Fibroblast of lung (primary cell): ENCODE measurements at regions not wholly inside any gene's neighbourhood (a gene's known extent, or its start where the extent isn't known, plus 50 kb on each side); places are given as distances from the start of the nearest gene placed in this dataset.

Experiments used
- EZH2 ChIP-seq: IDR thresholded peaks from 2 replicates; pipeline ENCODE4 v1.5.1; 2012; ENCODE audit warnings: low read length, control low read depth, mild to moderate bottlenecking; ENCODE audit errors: missing control alignments
- TF ChIP-seq, protein P1 (sequence below), 2 donors: IDR thresholded peaks in 1 of 2; conservative IDR thresholded peaks in 1 of 2; 1 replicate in 1 of 2; 2 replicates in 1 of 2; pipeline ENCODE4 v1.5.1; 2011 to 2012; ENCODE audit warnings: low read length in 2 of 2, control low read depth in 1 of 2, inconsistent platforms in 1 of 2, low read depth in 1 of 2, mild to moderate bottlenecking in 1 of 2

DNA sequence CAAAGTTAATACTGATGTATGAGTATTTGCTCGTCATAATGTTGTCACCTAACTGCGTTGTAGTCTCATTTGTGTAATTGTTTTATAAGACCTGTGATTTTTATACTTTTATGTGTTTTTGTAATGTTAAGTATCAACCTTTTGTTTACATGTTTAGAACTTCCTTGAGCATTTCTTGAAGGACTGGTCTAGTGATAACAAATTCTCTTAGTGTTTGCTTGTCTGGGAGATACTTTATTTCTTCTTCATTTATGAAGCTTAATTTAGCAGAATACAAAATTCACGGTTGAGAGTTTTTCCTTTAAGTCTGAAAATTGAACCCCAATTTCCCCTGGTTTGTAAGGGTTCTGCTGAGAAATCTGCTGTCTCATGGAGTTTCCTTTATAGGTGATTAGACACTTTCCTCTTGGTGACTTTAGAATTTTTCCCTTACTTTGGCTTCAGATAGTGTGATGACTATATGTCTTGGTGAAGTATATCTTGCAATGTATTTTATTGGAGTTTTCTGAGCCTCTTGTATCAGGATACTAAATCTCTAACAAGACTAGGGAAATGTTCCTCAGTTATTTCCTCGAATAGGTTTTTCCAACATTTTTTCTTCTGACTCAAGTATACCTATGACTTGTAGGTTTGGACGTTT, 154.9 kb downstream of the WDR11 start:
- TF ChIP-seq, protein P1, sequence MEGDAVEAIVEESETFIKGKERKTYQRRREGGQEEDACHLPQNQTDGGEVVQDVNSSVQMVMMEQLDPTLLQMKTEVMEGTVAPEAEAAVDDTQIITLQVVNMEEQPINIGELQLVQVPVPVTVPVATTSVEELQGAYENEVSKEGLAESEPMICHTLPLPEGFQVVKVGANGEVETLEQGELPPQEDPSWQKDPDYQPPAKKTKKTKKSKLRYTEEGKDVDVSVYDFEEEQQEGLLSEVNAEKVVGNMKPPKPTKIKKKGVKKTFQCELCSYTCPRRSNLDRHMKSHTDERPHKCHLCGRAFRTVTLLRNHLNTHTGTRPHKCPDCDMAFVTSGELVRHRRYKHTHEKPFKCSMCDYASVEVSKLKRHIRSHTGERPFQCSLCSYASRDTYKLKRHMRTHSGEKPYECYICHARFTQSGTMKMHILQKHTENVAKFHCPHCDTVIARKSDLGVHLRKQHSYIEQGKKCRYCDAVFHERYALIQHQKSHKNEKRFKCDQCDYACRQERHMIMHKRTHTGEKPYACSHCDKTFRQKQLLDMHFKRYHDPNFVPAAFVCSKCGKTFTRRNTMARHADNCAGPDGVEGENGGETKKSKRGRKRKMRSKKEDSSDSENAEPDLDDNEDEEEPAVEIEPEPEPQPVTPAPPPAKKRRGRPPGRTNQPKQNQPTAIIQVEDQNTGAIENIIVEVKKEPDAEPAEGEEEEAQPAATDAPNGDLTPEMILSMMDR (conservative IDR thresholded peaks at IDR 0.05 in 1 of 2, IDR thresholded peaks at IDR 0.05 in 1 of 2; ENCODE audit: low read depth in 1 of 2, low read length in 2 of 2) = no peak
- no peak for TF ChIP-seq EZH2
